Gastroesophageal sphincter (tissue), 3 donors: ENCODE measurements at regions not wholly inside any gene's neighbourhood (a gene's known extent, or its start where the extent isn't known, plus 50 kb on each side); places are given as distances from the start of the nearest gene placed in this dataset.

Experiments
- CTCF ChIP-seq, 4 experiments: fragments of 200-600 bp in 2 of 4; fragments of 450-650 bp in 2 of 4; sonication (generic) in 1 of 4; IDR thresholded peaks; one replicate each; pipeline ENCODE4 v1.5.1; 2017 to 2019; ENCODE audit warnings: antibody characterized with exemption in 4 of 4, mild to moderate bottlenecking in 2 of 4, moderate library complexity in 2 of 4
- POLR2A ChIP-seq, 2 donors: fragments of 450-650 bp; IDR thresholded peaks; one replicate each; pipeline ENCODE4 v1.6.1; 2017; ENCODE audit warnings: antibody characterized with exemption in 2 of 2, mild to moderate bottlenecking in 2 of 2, moderate library complexity in 1 of 2

- no peak for TF ChIP-seq POLR2A (IDR thresholded peaks at IDR 0.05)
- TF ChIP-seq CTCF (IDR thresholded peaks at IDR 0.05): no peak
Observed at GRCh38 chr2:144229296-144229695, 290.6 kb downstream of the ZEB2 start.
